Karpas-422 (cell line): ENCODE measurements at regions not wholly inside any gene's neighbourhood (a gene's known extent, or its start where the extent isn't known, plus 50 kb on each side); places are given as distances from the start of the nearest gene placed in this dataset.

ENCODE experiments used
- DNase-seq: peaks from one replicate; pipeline ENCODE4 v3.0.0-alpha.2; 2015
- H2AFZ ChIP-seq: fragments of 200-600 bp; sonication (generic); 2 replicates; pipeline ENCODE4 v1.6.1; 2014; ENCODE audit warnings: antibody characterized with exemption, low read length, mixed read lengths
- H3K27ac ChIP-seq: fragments of 200-600 bp; sonication (generic); 2 replicates; pipeline ENCODE4 v1.5.1; 2014; ENCODE audit warnings: mild to moderate bottlenecking, low read length, moderate library complexity
- H3K27me3 ChIP-seq: fragments of 200-600 bp; sonication (generic); 2 replicates; pipeline ENCODE4 v1.6.1; 2014; ENCODE audit warnings: low read length, mixed read lengths
- H3K36me3 ChIP-seq: fragments of 200-600 bp; sonication (generic); 2 replicates; pipeline ENCODE4 v1.6.1; 2014; ENCODE audit warnings: low read length, mixed read lengths; ENCODE audit not compliant: insufficient read depth
- H3K4me1 ChIP-seq: fragments of 200-600 bp; sonication (generic); 2 replicates; pipeline ENCODE4 v1.6.1; 2014; ENCODE audit warnings: mild to moderate bottlenecking, low read length, mixed read lengths
- H3K4me2 ChIP-seq: fragments of 200-600 bp; sonication (generic); 2 replicates; pipeline ENCODE4 v1.6.1; 2014; ENCODE audit warnings: low read length, low read depth, mild to moderate bottlenecking; ENCODE audit not compliant: poor library complexity, severe bottlenecking
- H3K4me3 ChIP-seq: fragments of 200-600 bp; sonication (generic); 2 replicates; pipeline ENCODE4 v1.5.1; 2014; ENCODE audit warnings: mild to moderate bottlenecking, antibody characterized with exemption, low read length, mixed read lengths
- H3K79me2 ChIP-seq: fragments of 200-600 bp; sonication (generic); 2 replicates; pipeline ENCODE4 v1.6.1; 2014; ENCODE audit warnings: mild to moderate bottlenecking, low read length, mixed read lengths
- H3K9ac ChIP-seq: fragments of 200-600 bp; sonication (generic); 2 replicates; pipeline ENCODE4 v1.6.0; 2014; ENCODE audit warnings: low read length
- H3K9me2 ChIP-seq: fragments of 200-600 bp; sonication (generic), shearing (Covaris generic); replicated peaks from 2 replicates; pipeline ENCODE4 v1.6.0; 2014; ENCODE audit warnings: mild to moderate bottlenecking, low read length, moderate library complexity; ENCODE audit not compliant: insufficient read depth
- H3K9me3 ChIP-seq: fragments of 300-700, 200-600 bp; sonication (generic); 2 replicates; pipeline ENCODE4 v1.6.1; 2014; ENCODE audit warnings: low read length, mixed read lengths
- H4K20me1 ChIP-seq: fragments of 200-600 bp; sonication (generic); 2 replicates; pipeline ENCODE4 v1.6.1; 2014; ENCODE audit warnings: mild to moderate bottlenecking, antibody characterized with exemption, low read length, low read depth; ENCODE audit not compliant: insufficient read depth

DNA sequence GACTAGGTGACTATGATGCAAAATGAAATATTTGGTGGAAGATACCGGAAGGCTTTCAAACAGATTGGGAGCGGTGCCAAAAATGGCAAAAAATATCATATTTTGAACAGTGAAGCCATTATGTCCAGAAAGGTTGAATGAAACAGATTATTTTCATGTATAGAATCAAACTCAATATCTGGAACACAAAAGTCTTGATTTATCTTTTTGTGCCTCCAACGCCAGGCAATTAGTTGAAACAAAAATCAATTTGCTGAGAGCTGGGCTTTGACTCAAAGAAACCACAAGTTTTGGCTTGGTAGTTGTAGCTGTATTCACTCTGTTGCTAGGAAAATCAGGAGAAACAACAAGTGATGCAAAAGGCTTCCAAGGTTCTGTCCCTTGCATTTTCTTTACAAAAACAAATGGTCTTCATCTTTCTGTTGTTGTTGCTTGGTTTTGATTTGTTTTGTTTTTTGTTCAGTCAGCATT lies 421.7 kb upstream of the TYRP1 start:
- Histone ChIP-seq H3K9me2 (no peaks in the 10 kb centered on the region), H3K9me3 (peaks cover 13% of the 10 kb centered on the region), H2AFZ (no peak overlapping the region), H3K36me3 (no peaks in the 10 kb centered on the region), H3K79me2 (no peaks in the 10 kb centered on the region), H3K27me3 (no peaks in the 10 kb centered on the region), H3K4me2 (no peak overlapping the region), H3K4me3 (no peak overlapping the region), H3K27ac (no peak overlapping the region), H4K20me1 (no peaks in the 10 kb centered on the region), H3K4me1 (no peaks in the 10 kb centered on the region), H3K9ac (no peak overlapping the region)
- no peak for DNase-seq

DNA sequence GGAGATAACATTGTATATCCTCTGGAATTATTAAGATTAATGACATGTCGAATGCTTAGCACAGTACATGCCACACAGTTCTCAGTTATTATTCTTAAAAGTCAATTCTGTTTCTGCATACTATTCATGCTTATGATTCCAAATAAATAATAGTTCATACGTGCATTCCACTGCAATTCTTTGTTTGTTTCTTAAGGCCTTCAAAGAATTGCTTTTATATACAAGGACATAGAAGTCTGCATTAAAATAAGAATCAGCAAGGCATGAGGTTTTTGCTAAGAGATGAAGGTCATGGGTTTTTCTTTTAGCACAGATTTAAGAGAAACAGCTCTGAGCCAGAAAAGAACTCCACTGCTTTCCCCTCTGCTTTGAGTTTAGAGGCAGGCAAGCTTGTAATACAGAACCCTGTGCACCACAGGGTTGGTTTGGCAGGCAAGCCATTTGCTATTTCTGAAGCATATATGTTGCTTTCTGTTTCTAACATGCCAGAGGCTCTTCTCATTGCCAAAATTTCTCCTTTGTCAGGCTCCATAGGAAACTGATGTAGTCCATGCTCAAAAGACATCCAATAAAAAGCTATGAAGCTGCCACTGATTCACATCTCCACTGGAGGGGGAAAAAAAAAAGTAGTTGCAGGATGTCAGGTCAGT lies 420.6 kb upstream of the TYRP1 start:
- no peaks in the 10 kb centered on the region for H4K20me1 ChIP-seq
- H3K4me1 ChIP-seq, result no peaks in the 10 kb centered on the region
- DNase-seq, result no peak
- no peak overlapping the region for H3K9ac ChIP-seq
- H3K9me3 ChIP-seq, result peaks cover 10% of the 10 kb centered on the region
- no peaks in the 10 kb centered on the region for H3K36me3 ChIP-seq
- H3K4me2 ChIP-seq, result no peak overlapping the region
- H3K79me2 ChIP-seq, result no peaks in the 10 kb centered on the region
- H3K4me3 ChIP-seq, result no peak overlapping the region
- no peaks in the 10 kb centered on the region for H3K9me2 ChIP-seq
- H3K27ac ChIP-seq, result no peak overlapping the region
- no peaks in the 10 kb centered on the region for H3K27me3 ChIP-seq
- no peak overlapping the region for H2AFZ ChIP-seq

DNA sequence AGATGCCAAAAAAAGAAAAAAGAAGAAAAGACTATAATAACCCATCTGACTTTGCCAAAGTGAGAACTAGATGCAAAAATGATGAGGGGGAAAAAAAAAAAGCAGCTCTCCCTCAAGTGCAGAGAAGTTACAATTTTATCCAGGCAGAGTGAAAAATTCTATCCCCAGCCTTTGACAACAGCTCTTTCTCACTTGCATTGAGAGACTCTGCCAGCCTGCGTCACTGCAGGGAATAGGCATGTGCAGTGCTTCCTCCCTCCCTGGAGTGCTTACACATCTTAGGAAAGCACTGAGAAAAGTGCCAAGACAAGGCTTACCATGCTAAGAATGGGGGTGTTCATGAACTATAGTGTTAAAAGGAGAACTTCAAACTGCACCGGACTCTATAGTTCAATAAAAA lies 418.6 kb upstream of the TYRP1 start:
- H3K4me3 ChIP-seq, result no peak overlapping the region
- no peak overlapping the region for H3K27ac ChIP-seq
- no peak overlapping the region for H3K9ac ChIP-seq
- DNase-seq, result no peak
- H2AFZ ChIP-seq, result no peak overlapping the region
- no peaks in the 10 kb centered on the region for H3K9me2 ChIP-seq
- no peak overlapping the region for H3K4me2 ChIP-seq
- no peaks in the 10 kb centered on the region for H3K36me3 ChIP-seq
- H4K20me1 ChIP-seq, result no peaks in the 10 kb centered on the region
- H3K79me2 ChIP-seq, result no peaks in the 10 kb centered on the region
- peaks cover 18% of the 10 kb centered on the region for H3K9me3 ChIP-seq
- H3K4me1 ChIP-seq, result no peaks in the 10 kb centered on the region
- no peaks in the 10 kb centered on the region for H3K27me3 ChIP-seq

DNA sequence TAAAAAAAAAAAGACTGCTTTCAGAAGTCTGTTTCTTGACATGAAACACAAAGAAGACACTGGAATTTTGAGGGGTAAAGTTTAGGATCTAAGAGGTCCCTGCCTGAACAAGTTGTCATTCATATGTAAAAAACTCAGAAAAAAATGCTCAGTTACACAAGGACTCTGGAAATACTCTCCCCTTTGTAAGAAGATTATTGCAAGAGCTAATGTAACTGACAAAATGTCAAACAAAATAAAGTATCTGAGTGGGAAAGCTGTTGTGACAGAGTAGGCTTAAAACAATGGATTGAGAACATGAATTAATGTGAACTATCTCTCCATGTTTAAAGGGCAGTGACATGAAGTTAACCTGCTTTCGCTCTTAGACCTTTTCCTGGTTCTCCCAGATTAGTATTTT lies 416.7 kb upstream of the TYRP1 start:
- H3K4me3 ChIP-seq, result no peak overlapping the region
- no peaks in the 10 kb centered on the region for H4K20me1 ChIP-seq
- H3K27ac ChIP-seq, result no peak overlapping the region
- no peak overlapping the region for H3K4me2 ChIP-seq
- DNase-seq, result no peak
- no peak overlapping the region for H2AFZ ChIP-seq
- H3K36me3 ChIP-seq, result no peaks in the 10 kb centered on the region
- H3K79me2 ChIP-seq, result no peaks in the 10 kb centered on the region
- H3K4me1 ChIP-seq, result no peaks in the 10 kb centered on the region
- H3K9ac ChIP-seq, result no peak overlapping the region
- H3K27me3 ChIP-seq, result no peaks in the 10 kb centered on the region
- no peaks in the 10 kb centered on the region for H3K9me2 ChIP-seq
- peaks cover 21% of the 10 kb centered on the region for H3K9me3 ChIP-seq

DNA sequence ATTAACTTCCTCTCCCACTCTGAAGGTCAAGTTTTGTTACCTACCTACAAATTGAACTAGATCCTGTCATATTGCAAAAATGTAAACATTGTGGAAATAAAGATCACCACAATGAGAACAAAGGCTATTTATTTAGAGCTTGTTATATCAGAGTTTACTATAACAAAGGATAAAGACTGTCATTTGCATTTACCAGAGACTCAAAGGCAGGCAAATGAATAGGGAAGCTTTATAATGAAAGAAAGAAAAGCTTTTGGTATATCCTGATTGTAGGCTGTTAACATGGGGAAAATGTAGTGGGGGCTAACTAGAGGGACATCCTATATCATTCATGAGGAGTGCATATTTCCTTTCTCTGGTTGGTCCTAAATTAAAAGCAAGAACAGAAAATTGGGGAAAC lies 403.5 kb upstream of the TYRP1 start:
- Histone ChIP-seq H3K9me3 (peaks cover 10% of the 10 kb centered on the region), H3K9ac (no peak overlapping the region), H3K4me1 (no peaks in the 10 kb centered on the region), H3K27me3 (no peaks in the 10 kb centered on the region), H2AFZ (no peak overlapping the region), H3K27ac (no peak overlapping the region), H3K79me2 (no peaks in the 10 kb centered on the region), H3K9me2 (no peaks in the 10 kb centered on the region), H3K4me3 (no peak overlapping the region), H3K4me2 (no peak overlapping the region), H4K20me1 (no peaks in the 10 kb centered on the region), H3K36me3 (no peaks in the 10 kb centered on the region)
- DNase-seq, result no peak

DNA sequence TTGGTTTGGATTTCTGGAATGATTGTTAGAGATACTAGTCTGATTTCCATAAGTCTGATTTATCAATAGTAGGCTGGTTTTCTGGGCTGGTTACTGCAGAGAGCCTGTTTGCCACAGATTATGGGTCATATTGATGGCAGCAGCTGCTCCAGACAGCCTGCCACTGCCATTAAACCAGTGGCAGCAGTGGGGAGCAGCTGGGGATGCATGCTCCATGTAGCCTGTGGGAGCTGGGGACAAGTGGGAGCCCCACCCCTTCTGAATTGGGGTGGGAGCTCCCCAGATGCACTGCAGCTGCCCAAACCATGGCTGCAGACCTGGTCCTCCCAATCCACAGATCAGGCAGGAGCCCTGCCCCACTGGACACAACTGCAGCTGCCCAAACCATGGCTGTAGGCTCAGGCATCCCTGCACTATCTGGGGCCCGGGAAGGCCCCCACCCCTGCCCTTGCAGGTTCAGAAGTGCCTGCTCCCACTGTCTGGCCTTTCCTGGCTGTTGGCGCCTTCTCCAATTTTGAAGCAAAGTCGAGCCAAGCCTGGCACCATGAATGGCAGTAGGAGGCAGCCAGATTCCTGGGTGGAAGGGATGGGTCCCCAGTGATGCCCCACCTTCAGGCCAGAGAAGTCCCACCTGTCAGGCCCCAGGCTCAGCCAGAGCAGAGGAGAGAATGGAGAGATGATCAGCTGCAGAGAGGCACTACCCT lies 402.9 kb upstream of the TYRP1 start:
- Histone ChIP-seq H3K9me3 (peaks cover 10% of the 10 kb centered on the region), H3K4me2 (no peak overlapping the region)

DNA sequence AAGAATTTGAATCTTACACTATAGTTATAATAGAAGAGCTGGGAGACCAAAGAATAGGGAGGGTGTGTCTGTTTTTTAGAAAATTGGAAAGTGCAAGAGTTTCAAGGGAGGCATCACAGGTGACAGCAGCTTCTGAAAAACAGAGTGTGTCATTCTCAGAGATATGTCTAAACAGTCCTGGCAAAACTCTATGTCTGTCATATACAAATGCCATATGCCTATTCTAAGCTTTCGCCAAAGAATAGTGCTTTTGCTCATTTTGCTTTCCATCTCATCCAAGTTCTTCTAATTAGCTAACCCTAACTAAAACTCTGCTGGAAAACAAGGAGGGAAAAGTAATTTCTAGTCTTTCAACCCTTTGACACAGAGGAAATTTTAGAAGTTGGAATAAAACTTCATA lies 388.0 kb upstream of the TYRP1 start:
- Histone ChIP-seq H3K27me3 (no peaks in the 10 kb centered on the region), H3K36me3 (no peaks in the 10 kb centered on the region), H3K9me3 (peaks cover 16% of the 10 kb centered on the region; the same call in 1 of the 2 replicates), H3K4me1 (no peaks in the 10 kb centered on the region), H3K4me3 (no peak overlapping the region), H3K27ac (no peak overlapping the region), H3K4me2 (no peak overlapping the region), H3K9ac (no peak overlapping the region), H4K20me1 (no peaks in the 10 kb centered on the region), H3K9me2 (no peaks in the 10 kb centered on the region; the same call in 1 of the 2 replicates), H2AFZ (no peak overlapping the region), H3K79me2 (no peaks in the 10 kb centered on the region)
- no peak for DNase-seq

More for the DNA sequence above, 402.9 kb upstream of the TYRP1 start:
- H3K27me3 ChIP-seq, result no peaks in the 10 kb centered on the region
- no peak overlapping the region for H3K27ac ChIP-seq
- H3K4me3 ChIP-seq, result no peak overlapping the region
- H3K9ac ChIP-seq, result no peak overlapping the region
- H3K36me3 ChIP-seq, result no peaks in the 10 kb centered on the region
- H3K4me1 ChIP-seq, result no peaks in the 10 kb centered on the region
- no peaks in the 10 kb centered on the region for H3K9me2 ChIP-seq
- H2AFZ ChIP-seq, result no peak overlapping the region
- H3K79me2 ChIP-seq, result no peaks in the 10 kb centered on the region
- H4K20me1 ChIP-seq, result no peaks in the 10 kb centered on the region
- DNase-seq, result no peak

DNA sequence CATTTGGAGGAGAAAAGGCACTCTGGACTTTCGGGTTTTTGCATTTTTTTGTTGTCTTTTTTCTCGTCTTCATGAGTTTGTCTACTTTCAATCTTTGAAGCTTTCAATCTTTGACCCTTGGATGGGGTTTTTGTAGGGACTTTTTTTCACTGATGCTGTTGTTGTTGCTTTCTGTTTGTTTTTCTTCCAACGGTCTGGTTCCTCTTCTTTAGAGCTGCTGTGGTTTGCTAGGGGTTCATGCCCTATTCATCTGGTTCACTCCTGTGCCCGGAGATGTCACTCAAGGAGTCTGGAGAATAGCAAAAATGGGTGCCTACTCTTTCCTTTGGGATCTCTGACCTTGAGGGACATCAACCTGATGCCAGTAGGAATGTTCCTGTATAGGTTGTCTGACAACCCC lies 378.6 kb upstream of the TYRP1 start:
- H3K4me1 ChIP-seq, result no peaks in the 10 kb centered on the region
- no peak overlapping the region for H3K27ac ChIP-seq
- no peaks in the 10 kb centered on the region for H3K79me2 ChIP-seq
- no peak overlapping the region for H3K4me3 ChIP-seq
- no peak overlapping the region for H2AFZ ChIP-seq
- DNase-seq, result no peak
- H3K9ac ChIP-seq, result no peak overlapping the region
- H3K27me3 ChIP-seq, result no peaks in the 10 kb centered on the region
- H3K36me3 ChIP-seq, result no peaks in the 10 kb centered on the region
- no peak overlapping the region for H3K4me2 ChIP-seq
- H3K9me3 ChIP-seq, result peaks cover 13% of the 10 kb centered on the region
- H3K9me2 ChIP-seq, result no peaks in the 10 kb centered on the region
- H4K20me1 ChIP-seq, result no peaks in the 10 kb centered on the region
